CD4-positive, alpha-beta memory T cell (primary cell): ENCODE measurements at regions not wholly inside any gene's neighbourhood (a gene's known extent, or its start where the extent isn't known, plus 50 kb on each side); places are given as distances from the start of the nearest gene placed in this dataset.

Source experiments
- CTCF ChIA-PET: fragments of 350-600 bp; sonication (Branson Sonifier 250); formaldehyde crosslinking; loops from one replicate; lab custom pipeline; 2021; ENCODE audit warnings: inconsistent platforms; ENCODE audit not compliant: partially characterized antibody; lab: Charles Lee
- POLR2A ChIA-PET: fragments of 350-600 bp; sonication (Branson Sonifier 250); formaldehyde crosslinking; loops from one replicate; lab custom pipeline; 2021; ENCODE audit not compliant: partially characterized antibody; lab: Charles Lee
- DNase-seq, 5 donors: peaks; one replicate each; pipeline versions ENCODE4 v3.0.0 to v3.0.0-alpha.2; 2020 to 2022; ENCODE audit warnings: mixed read lengths in 1 of 5
- H3K27ac ChIP-seq: one replicate; pipeline ENCODE4 v1.7.0; 2013; ENCODE audit warnings: low read depth, low read length
- H3K27me3 ChIP-seq: 2 replicates; pipeline ENCODE4 v1.7.0; 2013; ENCODE audit warnings: mild to moderate bottlenecking, low read length, moderate library complexity; ENCODE audit not compliant: insufficient read depth
- H3K36me3 ChIP-seq: 2 replicates; pipeline ENCODE4 v1.7.0; 2013; ENCODE audit warnings: mild to moderate bottlenecking, low read length, moderate library complexity; ENCODE audit not compliant: insufficient read depth
- H3K4me1 ChIP-seq: 2 replicates; pipeline ENCODE4 v1.7.0; 2013; ENCODE audit warnings: mild to moderate bottlenecking, low read length, moderate library complexity; ENCODE audit not compliant: insufficient read depth
- H3K4me3 ChIP-seq, 2 donors: one replicate each; pipeline ENCODE4 v1.7.0; 2013; ENCODE audit warnings: low read length in 2 of 2, mild to moderate bottlenecking in 1 of 2
- H3K9me3 ChIP-seq, 2 donors: one replicate each; pipeline ENCODE4 v1.7.0; 2013; ENCODE audit warnings: low read length in 2 of 2, control low read depth in 1 of 2; ENCODE audit not compliant: control insufficient read depth in 1 of 2
- H3K27ac Mint-ChIP-seq, 7 donors: one replicate each; pipeline ENCODE4 v1.8.0; 2020 to 2021; ENCODE audit warnings: mixed read lengths in 7 of 7, mild to moderate bottlenecking in 6 of 7, inconsistent platforms in 3 of 7, moderate library complexity in 3 of 7
- H3K27me3 Mint-ChIP-seq, 2 donors: one replicate each; pipeline ENCODE4 v1.8.0; 2020 to 2021; ENCODE audit warnings: mixed read lengths in 2 of 2
- H3K36me3 Mint-ChIP-seq, 2 donors: one replicate each; pipeline ENCODE4 v1.8.0; 2020 to 2021; ENCODE audit warnings: mixed read lengths in 2 of 2, inconsistent platforms in 1 of 2, mild to moderate bottlenecking in 1 of 2
- H3K4me1 Mint-ChIP-seq, 4 donors: one replicate each; pipeline ENCODE4 v1.8.0; 2020 to 2021; ENCODE audit warnings: mixed read lengths in 4 of 4, mild to moderate bottlenecking in 1 of 4
- H3K4me3 Mint-ChIP-seq, 8 donors: one replicate each; pipeline ENCODE4 v1.8.0; 2020 to 2021; ENCODE audit warnings: mixed read lengths in 8 of 8, mild to moderate bottlenecking in 7 of 8, moderate library complexity in 6 of 8, inconsistent platforms in 3 of 8
- H3K9me3 Mint-ChIP-seq, 8 donors: one replicate each; pipeline ENCODE4 v1.8.0; 2020 to 2021; ENCODE audit warnings: mixed read lengths in 8 of 8, mild to moderate bottlenecking in 5 of 8, inconsistent platforms in 3 of 8, moderate library complexity in 1 of 8
- intact Hi-C: fragments of 100-400 bp; cut with micrococcal nuclease; formaldehyde crosslinking; loops from one replicate; pipeline ENCODE4 v1.15.1; 2023

DNA sequence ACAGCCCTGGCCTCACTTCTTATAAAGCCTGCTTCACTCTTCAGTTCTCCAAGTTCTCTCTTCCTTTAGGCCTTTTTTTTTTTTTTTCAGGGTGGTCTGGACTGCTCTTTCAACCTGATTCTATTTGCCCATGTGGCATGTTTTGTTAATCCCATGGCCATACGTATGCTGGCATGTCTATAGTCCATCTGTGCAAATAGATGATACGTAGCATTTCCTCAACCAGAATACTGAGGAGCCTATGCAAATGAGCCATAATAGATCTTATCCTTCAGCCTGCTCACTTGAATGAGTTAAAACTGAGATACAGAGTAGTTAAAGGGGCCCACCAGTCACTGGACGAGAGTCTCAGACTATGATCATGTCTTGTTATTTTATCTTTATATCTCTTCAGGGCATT, 265.2 kb upstream of the CXCR4 start:
- CTCF ChIA-PET = interaction anchor here (1.1 to 13.8 kb wide), 14 partner anchors 14 to 497 kb away, joined by 3 to 487 read pairs (median 7); no protein-coding TSS in a partner anchor
- H3K4me1 ChIP-seq = peaks cover 39% of the 10 kb centered on the region
- Mint-ChIP-seq H3K4me3 (peak overlapping the region in 7 of 8 donors; percentile 18 to 77 (median 48)), H3K4me1 (peaks cover 38 to 47% (median 39%) of the 10 kb centered on the region in 4 donors), H3K27ac (peak overlapping the region; percentile 87 to 97 (median 93)), H3K9me3 (no peaks in the 10 kb centered on the region), H3K36me3 (no peaks in the 10 kb centered on the region), H3K27me3 (no peaks in the 10 kb centered on the region)
- no peaks in the 10 kb centered on the region for H3K9me3 ChIP-seq
- intact Hi-C loops = loop anchor here (5.0 to 10.0 kb wide), 3 partner anchors 331 to 1331 kb away; partner anchors contain the start of genes RAB3GAP1 and UBXN4
- no peak for DNase-seq
- H3K27ac ChIP-seq = no peak overlapping the region
- H3K4me3 ChIP-seq = no peak overlapping the region
- no peaks in the 10 kb centered on the region for H3K27me3 ChIP-seq
- POLR2A ChIA-PET = interaction anchor here (0.6 to 5.5 kb wide), 10 partner anchors 20 to 468 kb away, joined by 3 to 44 read pairs (median 7); partner anchors contain the start of gene CXCR4
- no peaks in the 10 kb centered on the region for H3K36me3 ChIP-seq

DNA sequence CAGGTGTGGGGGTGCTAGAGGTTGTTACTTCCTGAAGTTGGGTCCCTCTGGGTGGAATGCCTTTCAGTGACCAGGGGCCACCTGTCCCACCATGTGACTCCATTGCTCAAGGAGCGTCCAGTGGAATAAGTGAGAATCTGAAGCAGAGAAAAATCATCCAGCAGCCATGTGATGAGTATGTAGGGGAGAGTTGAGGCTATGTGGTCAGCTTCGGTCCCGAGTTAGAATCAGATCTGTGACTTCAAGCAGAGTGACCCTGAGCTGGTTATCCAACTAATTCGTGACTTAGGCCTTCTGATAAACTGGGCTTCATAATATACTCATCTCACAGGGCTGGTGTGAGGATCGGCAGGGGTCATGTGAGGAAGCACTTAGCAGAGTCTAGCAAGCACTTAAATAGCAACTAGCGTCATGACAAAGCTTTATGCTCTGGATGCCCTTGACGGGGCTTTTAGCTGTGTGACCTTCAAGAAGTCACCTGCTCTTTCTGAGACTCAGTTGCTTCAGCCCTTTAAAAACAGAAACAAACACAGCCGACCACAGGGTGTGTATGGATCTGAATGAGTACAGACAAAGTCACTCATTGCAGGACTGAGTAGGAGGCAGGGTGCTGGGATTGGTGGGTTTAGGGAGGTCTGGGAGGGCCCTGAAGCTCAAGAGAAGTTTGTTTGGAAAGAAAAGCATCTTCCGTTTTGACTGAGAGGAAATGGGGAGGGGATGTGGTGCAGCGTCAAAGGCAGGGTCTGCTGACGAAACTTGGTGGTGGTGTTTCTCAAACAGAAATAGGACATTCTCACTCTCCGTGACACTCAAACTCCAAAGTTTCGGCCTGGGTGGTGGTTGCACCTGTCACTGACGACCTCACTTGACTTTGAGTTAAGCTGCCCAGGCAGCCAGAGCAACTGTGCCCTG, 264.0 kb upstream of the CXCR4 start:
- Mint-ChIP-seq H3K4me1 (peaks cover 40 to 59% (median 42%) of the 10 kb centered on the region in 4 donors), H3K36me3 (no peaks in the 10 kb centered on the region), H3K4me3 (peak overlapping the region; percentile 49 to 77 (median 72)), H3K27me3 (no peaks in the 10 kb centered on the region), H3K9me3 (no peaks in the 10 kb centered on the region), H3K27ac (peak overlapping the region; percentile 87 to 97 (median 94))
- peak; percentile 83 to 89 (median 86) for DNase-seq
- Histone ChIP-seq H3K27me3 (no peaks in the 10 kb centered on the region), H3K4me1 (peaks cover 40% of the 10 kb centered on the region), H3K36me3 (no peaks in the 10 kb centered on the region), H3K27ac (peak overlapping the region; percentile 45), H3K9me3 (no peaks in the 10 kb centered on the region), H3K4me3 (peak overlapping the region in 1 of 2 donors; percentile 17)
- intact Hi-C loops = loop anchor here (1.0 to 10.0 kb wide), 4 partner anchors 266 to 1330 kb away; partner anchors contain the start of genes RAB3GAP1 and UBXN4
- CTCF ChIA-PET = interaction anchor here (0.8 to 13.8 kb wide), 11 partner anchors 13 to 471 kb away, joined by 3 to 487 read pairs (median 4); no protein-coding TSS in a partner anchor
- POLR2A ChIA-PET = interaction anchor here (0.6 to 5.5 kb wide), 18 partner anchors 12 to 471 kb away, joined by 3 to 44 read pairs (median 4); partner anchors contain the start of genes CXCR4 and DARS1

DNA sequence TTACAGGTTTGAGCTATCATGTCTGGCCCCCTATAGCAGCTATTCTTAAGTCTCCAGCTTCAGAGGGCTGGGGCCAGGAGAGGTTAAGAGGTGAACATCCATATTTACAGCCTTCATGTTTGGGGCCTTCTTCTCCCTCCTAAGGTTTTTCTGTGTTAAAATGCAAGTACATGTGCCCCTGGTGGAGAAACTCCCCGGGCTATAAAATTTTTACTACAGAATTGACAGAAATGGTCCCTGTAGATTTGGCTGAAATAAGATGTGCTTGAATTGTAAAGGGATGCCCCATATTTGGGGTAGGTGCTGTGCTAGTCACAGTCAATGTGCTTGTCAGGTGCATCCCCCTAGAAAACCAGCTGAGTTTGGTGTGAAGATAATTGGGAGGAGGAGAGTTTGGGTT, 263.3 kb upstream of the CXCR4 start:
- Mint-ChIP-seq H3K9me3 (no peaks in the 10 kb centered on the region), H3K36me3 (no peaks in the 10 kb centered on the region), H3K27me3 (no peaks in the 10 kb centered on the region), H3K4me1 (peaks cover 43 to 66% (median 45%) of the 10 kb centered on the region in 4 donors), H3K4me3 (peak overlapping the region in 5 of 8 donors; percentile 4 to 77 (median 71)), H3K27ac (peak overlapping the region; percentile 87 to 97 (median 94))
- intact Hi-C loops = loop anchor here (5.0 to 10.0 kb wide), 3 partner anchors 329 to 1329 kb away; partner anchors contain the start of genes RAB3GAP1 and UBXN4
- ChIA-PET CTCF (interaction anchor here (0.9 to 13.8 kb wide), 9 partner anchors 43 to 470 kb away, joined by 3 to 487 read pairs (median 5); no protein-coding TSS in a partner anchor), POLR2A (interaction anchor here (0.6 to 5.5 kb wide), 12 partner anchors 54 to 470 kb away, joined by 3 to 27 read pairs (median 5); partner anchors contain the start of genes CXCR4 and DARS1)
- Histone ChIP-seq H3K36me3 (no peaks in the 10 kb centered on the region), H3K9me3 (no peaks in the 10 kb centered on the region), H3K27ac (peak overlapping the region; percentile 45), H3K4me1 (peaks cover 46% of the 10 kb centered on the region), H3K27me3 (no peaks in the 10 kb centered on the region), H3K4me3 (no peak overlapping the region)
- no peak for DNase-seq

DNA sequence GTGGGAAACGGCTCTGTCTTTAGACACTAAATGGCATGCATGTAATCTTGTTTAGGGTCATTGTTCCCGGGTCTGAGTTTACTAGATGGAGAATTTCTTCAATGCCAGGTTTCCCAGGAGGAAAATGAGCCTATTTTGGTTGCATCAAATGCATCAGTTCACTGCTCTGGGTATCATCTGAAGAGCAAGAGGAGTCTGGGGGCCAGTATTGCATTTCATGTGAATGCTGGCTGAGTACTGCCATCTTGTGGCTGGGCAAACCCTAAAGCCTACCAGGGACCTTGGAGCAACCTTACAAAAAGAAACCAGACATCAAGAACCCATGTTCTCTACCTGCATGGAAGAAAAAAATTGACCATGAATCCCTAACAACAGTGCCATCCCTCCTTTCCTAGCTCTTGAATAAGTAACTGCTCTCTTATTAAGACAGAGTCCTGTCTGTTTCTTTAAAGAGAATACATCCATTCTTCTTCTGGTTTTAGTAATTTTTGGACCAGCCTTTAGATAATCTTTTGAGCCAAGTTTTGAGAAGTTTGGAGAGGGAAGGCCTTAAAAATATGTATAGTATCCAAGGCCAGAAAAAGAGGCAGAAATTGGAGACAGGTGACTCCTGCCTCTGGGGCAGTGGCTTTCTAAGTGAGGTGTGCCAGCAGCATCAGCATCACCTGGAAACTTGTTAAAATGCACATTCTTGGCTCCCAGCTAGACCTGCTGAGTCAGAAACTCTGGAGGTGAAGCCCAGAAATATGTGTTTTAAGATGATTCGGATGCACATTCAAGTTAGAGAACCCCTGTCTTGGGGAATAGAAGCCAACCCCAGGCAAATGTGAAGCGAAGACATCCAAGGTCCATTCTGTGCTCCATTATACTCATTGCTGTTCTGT, 261.0 kb upstream of the CXCR4 start:
- Mint-ChIP-seq H3K4me3 (no peak overlapping the region), H3K4me1 (peaks cover 49 to 79% (median 53%) of the 10 kb centered on the region in 4 donors), H3K27ac (peak overlapping the region in 6 of 7 donors; percentile 70 to 89 (median 78)), H3K27me3 (no peaks in the 10 kb centered on the region), H3K36me3 (no peaks in the 10 kb centered on the region), H3K9me3 (no peaks in the 10 kb centered on the region)
- no peaks in the 10 kb centered on the region for H3K9me3 ChIP-seq
- intact Hi-C loops = loop anchor here (1.0 to 5.0 kb wide), 7 partner anchors 52 to 463 kb away; partner anchors contain the start of gene DARS1
- H3K4me1 ChIP-seq = peaks cover 55% of the 10 kb centered on the region
- H3K36me3 ChIP-seq = no peaks in the 10 kb centered on the region
- no peaks in the 10 kb centered on the region for H3K27me3 ChIP-seq
- ChIA-PET CTCF (interaction anchor here (0.7 to 13.8 kb wide), 17 partner anchors 98 to 581 kb away, joined by 3 to 487 read pairs (median 4); no protein-coding TSS in a partner anchor), POLR2A (interaction anchor here (0.8 to 2.9 kb wide), 8 partner anchors 51 to 464 kb away, joined by 3 to 14 read pairs (median 4); no protein-coding TSS in a partner anchor)
- peak; percentile 71 to 78 (median 74) for DNase-seq
- no peak overlapping the region for H3K4me3 ChIP-seq
- H3K27ac ChIP-seq = no peak overlapping the region

DNA sequence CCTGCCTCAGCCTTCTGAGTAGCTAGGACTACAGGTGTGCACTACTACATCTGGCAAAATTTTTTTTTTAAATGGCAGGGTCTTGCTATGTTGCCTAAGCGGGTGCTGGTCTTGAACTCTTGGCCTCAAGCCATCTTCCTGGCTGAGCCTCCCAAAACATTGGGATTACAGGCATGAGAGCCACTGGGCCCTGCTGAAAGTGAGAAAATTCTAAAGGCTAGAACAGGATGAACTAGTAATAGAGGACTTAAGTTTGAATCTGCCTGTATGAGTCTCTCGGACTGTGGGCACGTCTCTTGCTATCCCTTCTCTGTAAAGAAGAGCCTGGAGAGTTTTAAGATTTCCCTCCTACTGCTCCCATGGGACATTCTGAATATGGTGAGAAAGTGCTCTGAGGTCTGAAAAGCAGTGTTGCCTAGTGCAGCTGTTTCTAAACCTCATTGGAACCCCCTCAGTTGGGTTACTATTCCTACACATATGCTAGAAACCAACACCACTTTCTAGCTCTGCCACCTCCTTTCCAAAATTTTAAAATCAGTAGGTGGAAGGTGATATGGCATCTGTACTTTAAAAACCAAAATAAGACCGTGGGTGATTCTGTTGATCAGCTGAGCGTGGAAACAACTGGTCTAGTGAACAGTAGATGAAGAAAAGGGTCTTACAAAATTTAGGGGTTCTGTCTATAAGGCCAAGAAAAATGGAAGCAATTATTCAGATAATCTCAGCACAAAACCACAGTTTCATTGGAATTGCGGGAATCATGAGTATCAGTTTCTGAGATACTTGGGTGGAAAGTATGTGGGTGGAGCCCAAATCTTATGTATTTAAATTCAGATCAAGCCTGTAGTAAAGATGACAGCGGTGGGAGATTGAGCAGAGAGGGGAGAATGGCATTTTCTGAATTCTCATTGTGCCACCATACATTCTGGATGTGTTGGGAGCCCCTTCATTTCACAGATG, 259.8 kb upstream of the CXCR4 start:
- H3K4me3 Mint-ChIP-seq = no peak overlapping the region
- Histone ChIP-seq H3K36me3 (no peaks in the 10 kb centered on the region), H3K9me3 (no peaks in the 10 kb centered on the region), H3K4me1 (peaks cover 45% of the 10 kb centered on the region), H3K27me3 (no peaks in the 10 kb centered on the region), H3K4me3 (no peak overlapping the region), H3K27ac (no peak overlapping the region)
- H3K9me3 Mint-ChIP-seq = no peaks in the 10 kb centered on the region
- H3K36me3 Mint-ChIP-seq = no peaks in the 10 kb centered on the region
- intact Hi-C loops = loop anchor here (1.0 to 5.0 kb wide), 7 partner anchors 51 to 461 kb away; partner anchors contain the start of gene DARS1
- H3K27ac Mint-ChIP-seq = peak overlapping the region in 4 of 7 donors; percentile 76 to 95 (median 91)
- no peak for DNase-seq
- peaks cover 37 to 66% (median 41%) of the 10 kb centered on the region in 4 donors for H3K4me1 Mint-ChIP-seq
- CTCF ChIA-PET = interaction anchor here (0.8 to 13.8 kb wide), 15 partner anchors 97 to 470 kb away, joined by 3 to 487 read pairs (median 4); no protein-coding TSS in a partner anchor
- H3K27me3 Mint-ChIP-seq = no peaks in the 10 kb centered on the region
- POLR2A ChIA-PET = interaction anchor here (1.1 to 2.9 kb wide), 7 partner anchors 50 to 464 kb away, joined by 3 to 14 read pairs (median 5); no protein-coding TSS in a partner anchor
